H1 (cell line): ENCODE measurements at regions not wholly inside any gene's neighbourhood (a gene's known extent, or its start where the extent isn't known, plus 50 kb on each side); places are given as distances from the start of the nearest gene placed in this dataset.
A peak's percentile ranks its signal among the peaks of the same experiment; 100 is the strongest.

Experiments used
- CTCF ChIA-PET: fragments of 300-600 bp; sonication (Branson Sonifier 250); formaldehyde crosslinking; loops from one replicate; lab custom pipeline; 2021; ENCODE audit not compliant: partially characterized antibody; lab: Charles Lee
- POLR2A ChIA-PET: fragments of 300-600 bp; sonication (Branson Sonifier 250); formaldehyde crosslinking; loops from one replicate; lab custom pipeline; 2021; ENCODE audit warnings: inconsistent platforms; ENCODE audit not compliant: partially characterized antibody; lab: Charles Lee
- DNase-seq, 2 experiments: peaks; one replicate each; pipeline versions ENCODE4 v3.0.0 to v3.0.0-alpha.2; 2010 to 2022; ENCODE audit warnings: low spot score in 2 of 2, low read depth in 1 of 2, mixed read lengths in 1 of 2
- FAIRE-seq: peaks from 2 replicates; lab custom pipeline; 2011; peaks lifted over from hg19 to GRCh38; lab: Jason Lieb, UNC
- H2AFZ ChIP-seq: 2 replicates; pipeline ENCODE4 v1.8.1; 2012; ENCODE audit warnings: low read length, inconsistent platforms
- H2AK5ac ChIP-seq: 2 replicates; pipeline ENCODE4 v1.6.1; 2013; ENCODE audit warnings: low read depth, low read length
- H2BK120ac ChIP-seq: replicated peaks from 2 replicates; pipeline ENCODE3; 2013; ENCODE audit warnings: low read depth, low read length, inconsistent platforms
- H2BK12ac ChIP-seq: 2 replicates; pipeline ENCODE4 v1.6.1; 2013; ENCODE audit warnings: low read depth, low read length
- H2BK15ac ChIP-seq: 2 replicates; pipeline ENCODE4 v1.6.1; 2013; ENCODE audit warnings: low read length
- H2BK20ac ChIP-seq: 2 replicates; pipeline ENCODE4 v1.6.1; 2013; ENCODE audit warnings: low read length
- H2BK5ac ChIP-seq: 2 replicates; pipeline ENCODE4 v1.6.1; 2013; ENCODE audit warnings: low read depth, low read length
- H3K14ac ChIP-seq: 2 replicates; pipeline ENCODE4 v1.6.1; 2013; ENCODE audit warnings: inconsistent platforms; ENCODE audit not compliant: insufficient read length
- H3K18ac ChIP-seq: 2 replicates; pipeline ENCODE4 v1.6.1; 2013; ENCODE audit warnings: low read length; ENCODE audit errors: extremely low read depth
- H3K23ac ChIP-seq: 2 replicates; pipeline ENCODE4 v1.6.1; 2013; ENCODE audit warnings: inconsistent platforms; ENCODE audit not compliant: insufficient read length
- H3K23me2 ChIP-seq: 2 replicates; pipeline ENCODE4 v1.6.1; 2013; ENCODE audit warnings: low read depth, low read length
- H3K27ac ChIP-seq: 2 replicates; pipeline ENCODE4 v1.6.1; 2011; ENCODE audit warnings: low read depth, low read length, inconsistent platforms
- H3K27me3 ChIP-seq, 4 experiments: replicated peaks in 1 of 4; 1 replicate in 1 of 4; 2 replicates in 3 of 4; pipeline versions ENCODE4 v1.6.1 to v1.8.1; 2011 to 2013; ENCODE audit warnings: low read length in 3 of 4, mild to moderate bottlenecking in 3 of 4, inconsistent platforms in 2 of 4, mixed read lengths in 2 of 4, moderate library complexity in 1 of 4; ENCODE audit not compliant: control insufficient read depth in 3 of 4, insufficient read depth in 3 of 4; ENCODE audit errors: extremely low read depth in 1 of 4
- H3K36me3 ChIP-seq, 4 experiments: 2 replicates each; pipeline versions ENCODE4 v1.6.1 to v1.8.1; 2011 to 2013; ENCODE audit warnings: mild to moderate bottlenecking in 4 of 4, low read length in 3 of 4, moderate library complexity in 2 of 4, control low read depth in 1 of 4, inconsistent platforms in 1 of 4; ENCODE audit not compliant: insufficient read depth in 4 of 4, control insufficient read depth in 2 of 4
- H3K4ac ChIP-seq: replicated peaks from 2 replicates; pipeline ENCODE3; 2013; ENCODE audit warnings: low read length, low read depth, mixed read lengths, inconsistent platforms; ENCODE audit not compliant: insufficient read length
- H3K4me1 ChIP-seq, 4 experiments: replicated peaks in 1 of 4; 1 replicate in 1 of 4; 2 replicates in 3 of 4; pipeline versions ENCODE4 v1.6.1 to v1.8.1; 2011 to 2013; ENCODE audit warnings: low read length in 3 of 4, inconsistent platforms in 2 of 4, mixed read lengths in 1 of 4; ENCODE audit not compliant: insufficient read depth in 4 of 4, control insufficient read depth in 3 of 4
- H3K4me2 ChIP-seq, 2 experiments: 2 replicates each; pipeline versions ENCODE4 v1.6.1 to v1.8.1; 2011 to 2013; ENCODE audit warnings: low read depth in 2 of 2, low read length in 2 of 2, control low read depth in 1 of 2, inconsistent platforms in 1 of 2, mild to moderate bottlenecking in 1 of 2; ENCODE audit not compliant: insufficient read depth in 1 of 2
- H3K4me3 ChIP-seq, 4 experiments: fragments of 200-600, 300-600 bp in 1 of 4; sonication (generic), shearing (Covaris generic), sonication (Bioruptor Twin) in 1 of 4; 2 replicates each; pipeline versions ENCODE4 v1.5.1 to v1.8.1; 2011 to 2016; ENCODE audit warnings: low read length in 4 of 4, low read depth in 3 of 4, control low read depth in 2 of 4, inconsistent platforms in 2 of 4, mild to moderate bottlenecking in 2 of 4, mixed read lengths in 1 of 4, moderate library complexity in 1 of 4; ENCODE audit not compliant: insufficient read depth in 2 of 4; ENCODE audit errors: extremely low read depth in 1 of 4
- H3K56ac ChIP-seq: replicated peaks from 2 replicates; pipeline ENCODE3; 2013; ENCODE audit warnings: low read depth, mild to moderate bottlenecking, mixed read lengths, low read length, inconsistent platforms; ENCODE audit not compliant: insufficient read length
- H3K79me1 ChIP-seq: 2 replicates; pipeline ENCODE4 v1.6.1; 2013; ENCODE audit warnings: low read depth, low read length, control low read depth
- H3K79me2 ChIP-seq, 2 experiments: 2 replicates each; pipeline versions ENCODE4 v1.6.1 to v1.8.1; 2012 to 2013; ENCODE audit warnings: low read length in 2 of 2, mild to moderate bottlenecking in 2 of 2, inconsistent platforms in 1 of 2; ENCODE audit not compliant: insufficient read depth in 2 of 2, control insufficient read depth in 1 of 2
- H3K9ac ChIP-seq, 4 experiments: replicated peaks in 1 of 4; 1 replicate in 1 of 4; 2 replicates in 3 of 4; pipeline versions ENCODE4 v1.6.1 to v1.8.1; 2011 to 2013; ENCODE audit warnings: low read depth in 3 of 4, low read length in 3 of 4, control low read depth in 2 of 4, mild to moderate bottlenecking in 2 of 4, moderate library complexity in 2 of 4, inconsistent platforms in 1 of 4; ENCODE audit errors: extremely low read depth in 1 of 4
- H3K9me3 ChIP-seq, 2 experiments: 2 replicates each; pipeline versions ENCODE4 v1.6.1 to v1.8.1; 2012 to 2013; ENCODE audit warnings: mild to moderate bottlenecking in 2 of 2, moderate library complexity in 2 of 2, control low read depth in 1 of 2, inconsistent platforms in 1 of 2, low read depth in 1 of 2, low read length in 1 of 2, mixed read lengths in 1 of 2; ENCODE audit not compliant: insufficient read depth in 2 of 2
- H4K20me1 ChIP-seq, 2 experiments: replicated peaks in 1 of 2; 2 replicates each; pipeline versions ENCODE3 to v1.8.1; 2011 to 2013; ENCODE audit warnings: inconsistent platforms in 2 of 2, low read length in 2 of 2, mild to moderate bottlenecking in 1 of 2; ENCODE audit not compliant: insufficient read depth in 2 of 2, control insufficient read depth in 1 of 2
- H4K5ac ChIP-seq: 2 replicates; pipeline ENCODE4 v1.6.1; 2013; ENCODE audit warnings: low read length, low read depth, mixed read lengths, inconsistent platforms; ENCODE audit not compliant: insufficient read length
- H4K8ac ChIP-seq: 2 replicates; pipeline ENCODE4 v1.8.0; 2013; ENCODE audit warnings: mild to moderate bottlenecking, moderate library complexity, low read length, inconsistent platforms; ENCODE audit not compliant: insufficient read depth; ENCODE audit errors: extremely low read depth
- H4K91ac ChIP-seq: replicated peaks from 2 replicates; pipeline ENCODE3; 2013; ENCODE audit warnings: low read length, mixed read lengths, inconsistent platforms; ENCODE audit not compliant: insufficient read length
- ASH2L ChIP-seq: fragments of 200-600, 300-600 bp; sonication (generic); IDR thresholded peaks from one replicate; pipeline ENCODE4 v1.7.1; 2017; ENCODE audit warnings: low read length
- KDM1A ChIP-seq: fragments of 200-600, 300-600 bp; sonication (generic); IDR thresholded peaks from 2 replicates; pipeline ENCODE4 v1.7.1; 2016; ENCODE audit warnings: mild to moderate bottlenecking, low read length, borderline replicate concordance
- WGBS, 2 experiments: shearing (Covaris generic) in 1 of 2; methylation state at CpG; one replicate each; pipeline versions ENCODE4 v1.1.6 to v1.1.7; 2013 to 2015; ENCODE audit warnings: low lambda C conversion rate in 2 of 2, mixed read lengths in 2 of 2, inconsistent platforms in 1 of 2, low coverage in 1 of 2, missing lambda C conversion rate in 1 of 2; ENCODE audit not compliant: insufficient replicate concordance in 2 of 2, insufficient coverage in 1 of 2, insufficient read length in 1 of 2; ENCODE audit errors: extremely low coverage in 1 of 2, missing lambda C conversion rate in 1 of 2; 5-methylcytosine and 5-hydroxymethylcytosine counted together

DNA sequence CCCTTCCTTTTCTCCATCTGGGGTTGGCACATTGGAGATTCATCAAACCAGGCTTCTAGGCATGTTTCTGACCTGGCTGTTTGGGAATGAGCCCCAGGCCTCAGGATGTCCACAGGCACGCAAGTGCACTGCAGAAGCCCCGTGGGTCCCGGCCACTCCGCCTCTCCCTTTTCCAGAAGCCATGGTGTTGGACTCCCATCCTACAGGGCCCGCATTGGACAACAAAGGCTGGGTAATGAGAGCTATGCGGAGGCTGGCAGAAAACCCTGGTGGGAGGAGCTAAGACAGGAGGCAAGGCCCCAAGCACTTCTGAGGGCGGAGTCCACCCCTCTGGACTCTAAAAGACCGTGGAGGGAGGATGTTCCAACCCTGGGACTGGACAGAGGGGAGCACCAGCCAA, 160.6 kb downstream of the OLFM1 start:
- Histone ChIP-seq H3K27ac (no peak overlapping the region), H2BK15ac (no peak overlapping the region), H3K4ac (no peak overlapping the region), H2BK20ac (no peak overlapping the region), H3K4me3 (no peak overlapping the region), H3K9me3 (no peaks in the 10 kb centered on the region), H4K8ac (no peak overlapping the region), H3K4me1 (peaks cover 0 to 6% (median 1%) of the 10 kb centered on the region in 4 experiments; a peak in 6 of 7 replicates), H3K23ac (no peak overlapping the region), H3K4me2 (no peak overlapping the region), H4K91ac (no peak overlapping the region), H3K14ac (no peak overlapping the region), H4K5ac (no peak overlapping the region), H2BK120ac (no peak overlapping the region), H3K23me2 (no peaks in the 10 kb centered on the region), H4K20me1 (no peaks in the 10 kb centered on the region), H3K79me1 (no peaks in the 10 kb centered on the region), H3K36me3 (no peaks in the 10 kb centered on the region), H3K9ac (no peak overlapping the region), H3K18ac (no peak overlapping the region), H2AK5ac (no peak overlapping the region), H2AFZ (no peak overlapping the region), H3K27me3 (no peaks in the 10 kb centered on the region; a peak in 1 of 7 replicates), H2BK12ac (0 out of 2 replicates have a peak overlapping the region, but pooled peaks have one; percentile 39), H3K79me2 (no peaks in the 10 kb centered on the region), H3K56ac (no peak overlapping the region), H2BK5ac (no peak overlapping the region)
- no peak for TF ChIP-seq ASH2L
- no peak for TF ChIP-seq KDM1A
- ChIA-PET CTCF (interaction anchor here (0.6 to 1.0 kb wide), 4 partner anchors 8 to 337 kb away, joined by 3 to 4 read pairs (median 4); no protein-coding TSS in a partner anchor), POLR2A (no interaction called here)
- DNase-seq (no peak), FAIRE-seq (no peak)
- 83% methylated on average over 8 of the region's 8 CpGs; no CpG with 5 or more reads in 1 of the 2 experiments for WGBS, 2 experiments
